Ascending aorta (tissue), 2 donors: ENCODE measurements at regions not wholly inside any gene's neighbourhood (a gene's known extent, or its start where the extent isn't known, plus 50 kb on each side); places are given as distances from the start of the nearest gene placed in this dataset.
"Not testable (repeated sequence)": the region's sequence is repeated elsewhere in the genome, so short reads cannot be mapped to it uniquely, and the experiment has no call there.

Source experiments
- DNase-seq, 2 donors: peaks; one replicate each; pipeline ENCODE4 v3.0.0-alpha.2; 2019; ENCODE audit warnings: low spot score in 2 of 2
- H3K27ac ChIP-seq, 2 donors: fragments of 200-600 bp; sonication (generic); one replicate each; pipeline ENCODE4 v1.5.1; 2016 to 2017; ENCODE audit warnings: mild to moderate bottlenecking in 1 of 2
- H3K27me3 ChIP-seq: fragments of 200-600 bp; sonication (generic); one replicate; pipeline ENCODE4 v1.5.1; 2017
- H3K36me3 ChIP-seq, 2 donors: fragments of 200-600 bp; sonication (generic); one replicate each; pipeline ENCODE4 v1.5.1; 2016
- H3K4me1 ChIP-seq, 2 donors: fragments of 200-600 bp; sonication (generic); one replicate each; pipeline ENCODE4 v1.5.1; 2016 to 2017; ENCODE audit warnings: mild to moderate bottlenecking in 1 of 2
- H3K4me3 ChIP-seq, 2 donors: fragments of 200-600 bp; sonication (generic); one replicate each; pipeline ENCODE4 v1.5.1; 2016 to 2017; ENCODE audit warnings: mild to moderate bottlenecking in 1 of 2
- H3K9me3 ChIP-seq, 2 donors: fragments of 200-600 bp; sonication (generic); one replicate each; pipeline ENCODE4 v1.5.1; 2016
- intact Hi-C: fragments of 100-400 bp; cut with DNase I; formaldehyde crosslinking; loops from one replicate; pipeline ENCODE4 v1.15.1; 2023
- TF ChIP-seq, protein P1 (sequence below), 3 experiments: fragments of 200-600 bp in 2 of 3; fragments of 450-650 bp in 1 of 3; sonication (generic) in 2 of 3; IDR thresholded peaks; one replicate each; pipeline ENCODE4 v1.5.1; 2016 to 2019; ENCODE audit warnings: antibody characterized with exemption in 3 of 3, mild to moderate bottlenecking in 1 of 3, moderate library complexity in 1 of 3

DNA sequence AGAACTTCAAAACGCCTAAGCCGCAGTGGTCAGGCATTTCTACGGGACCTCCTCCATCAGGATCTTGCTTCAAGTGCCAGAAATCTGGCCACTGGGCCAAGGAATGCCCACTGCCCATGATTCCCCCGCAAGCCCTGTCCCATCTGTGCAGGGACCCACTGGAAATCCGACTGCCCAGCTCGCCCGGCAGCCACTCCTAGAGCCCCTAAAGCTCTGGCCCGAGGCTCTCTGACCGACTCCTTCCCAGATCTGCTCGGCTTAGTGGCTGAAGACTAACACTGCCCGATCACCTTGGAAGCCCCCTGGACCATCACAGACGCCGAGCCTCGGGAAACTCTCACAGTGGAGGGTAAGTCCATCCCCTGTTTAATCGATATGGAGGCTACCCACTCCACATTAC lies 1113.0 kb upstream of the TMEM132C start:
- Histone ChIP-seq H3K27ac (no peak overlapping the region), H3K4me3 (no peak overlapping the region), H3K4me1 (no peaks in the 10 kb centered on the region), H3K9me3 (no peaks in the 10 kb centered on the region), H3K36me3 (no peaks in the 10 kb centered on the region), H3K27me3 (no peaks in the 10 kb centered on the region)
- DNase-seq = no peak
- TF ChIP-seq, protein P1, sequence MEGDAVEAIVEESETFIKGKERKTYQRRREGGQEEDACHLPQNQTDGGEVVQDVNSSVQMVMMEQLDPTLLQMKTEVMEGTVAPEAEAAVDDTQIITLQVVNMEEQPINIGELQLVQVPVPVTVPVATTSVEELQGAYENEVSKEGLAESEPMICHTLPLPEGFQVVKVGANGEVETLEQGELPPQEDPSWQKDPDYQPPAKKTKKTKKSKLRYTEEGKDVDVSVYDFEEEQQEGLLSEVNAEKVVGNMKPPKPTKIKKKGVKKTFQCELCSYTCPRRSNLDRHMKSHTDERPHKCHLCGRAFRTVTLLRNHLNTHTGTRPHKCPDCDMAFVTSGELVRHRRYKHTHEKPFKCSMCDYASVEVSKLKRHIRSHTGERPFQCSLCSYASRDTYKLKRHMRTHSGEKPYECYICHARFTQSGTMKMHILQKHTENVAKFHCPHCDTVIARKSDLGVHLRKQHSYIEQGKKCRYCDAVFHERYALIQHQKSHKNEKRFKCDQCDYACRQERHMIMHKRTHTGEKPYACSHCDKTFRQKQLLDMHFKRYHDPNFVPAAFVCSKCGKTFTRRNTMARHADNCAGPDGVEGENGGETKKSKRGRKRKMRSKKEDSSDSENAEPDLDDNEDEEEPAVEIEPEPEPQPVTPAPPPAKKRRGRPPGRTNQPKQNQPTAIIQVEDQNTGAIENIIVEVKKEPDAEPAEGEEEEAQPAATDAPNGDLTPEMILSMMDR (IDR thresholded peaks at IDR 0.05) = no peak
- intact Hi-C loops = no loop called here

DNA sequence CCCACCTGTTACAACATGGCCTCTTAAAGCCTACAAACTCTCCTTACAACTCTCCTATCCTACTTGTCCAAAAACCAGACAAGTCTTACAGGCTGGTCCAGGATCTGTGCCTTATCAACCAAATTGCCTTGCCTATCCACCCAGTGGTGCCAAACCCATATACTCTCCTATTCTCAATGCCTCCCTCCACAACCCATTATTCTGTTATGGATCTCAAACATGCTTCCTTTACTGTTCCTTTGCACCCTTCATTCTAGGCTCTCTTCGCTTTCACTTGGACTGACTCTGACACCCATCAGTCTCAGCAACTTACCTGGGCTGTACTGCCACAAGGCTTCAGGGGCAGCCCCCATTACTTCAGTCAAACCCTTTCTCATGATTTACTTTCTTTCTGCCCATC lies 1112.1 kb upstream of the TMEM132C start:
- H3K4me1 ChIP-seq, DNase-seq, intact Hi-C loops, H3K27me3 ChIP-seq, H3K27ac ChIP-seq, H3K36me3 ChIP-seq, H3K4me3 ChIP-seq, H3K9me3 ChIP-seq: not testable (repeated sequence)

DNA sequence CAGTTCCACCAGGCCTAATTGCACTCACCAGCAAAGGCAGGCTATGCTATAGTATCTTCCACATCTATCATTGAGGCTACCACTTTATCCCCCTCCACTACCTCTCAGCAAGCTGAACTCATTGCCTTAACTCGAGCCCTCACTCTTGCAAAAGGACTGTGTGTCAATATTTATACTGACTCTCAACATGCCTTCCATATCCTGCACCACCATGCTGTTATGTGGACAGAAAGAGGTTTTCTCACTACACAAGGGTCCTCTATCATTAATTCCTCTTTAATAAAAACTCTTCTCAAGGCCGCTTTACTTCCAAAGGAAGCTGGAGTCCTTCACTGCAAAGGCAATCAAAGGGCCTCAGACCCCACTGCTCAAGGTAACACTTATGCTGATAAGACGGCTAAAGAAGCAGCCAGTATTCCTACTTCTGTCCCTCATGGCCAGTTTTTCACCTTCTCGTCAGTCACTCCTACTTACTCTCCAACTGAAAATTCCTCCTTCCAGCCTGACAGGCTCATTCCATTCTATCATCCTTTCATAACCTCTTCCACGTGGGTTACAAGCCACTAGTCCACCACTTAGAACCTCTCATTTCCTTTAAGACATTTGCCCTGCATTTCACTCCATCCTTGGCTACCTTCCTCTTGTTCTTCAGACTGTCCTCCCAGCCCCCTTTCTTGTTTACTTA lies 1110.9 kb upstream of the TMEM132C start:
- H3K36me3 ChIP-seq, DNase-seq, H3K4me3 ChIP-seq, intact Hi-C loops, H3K27me3 ChIP-seq, H3K4me1 ChIP-seq, H3K9me3 ChIP-seq, H3K27ac ChIP-seq: not testable (repeated sequence)

DNA sequence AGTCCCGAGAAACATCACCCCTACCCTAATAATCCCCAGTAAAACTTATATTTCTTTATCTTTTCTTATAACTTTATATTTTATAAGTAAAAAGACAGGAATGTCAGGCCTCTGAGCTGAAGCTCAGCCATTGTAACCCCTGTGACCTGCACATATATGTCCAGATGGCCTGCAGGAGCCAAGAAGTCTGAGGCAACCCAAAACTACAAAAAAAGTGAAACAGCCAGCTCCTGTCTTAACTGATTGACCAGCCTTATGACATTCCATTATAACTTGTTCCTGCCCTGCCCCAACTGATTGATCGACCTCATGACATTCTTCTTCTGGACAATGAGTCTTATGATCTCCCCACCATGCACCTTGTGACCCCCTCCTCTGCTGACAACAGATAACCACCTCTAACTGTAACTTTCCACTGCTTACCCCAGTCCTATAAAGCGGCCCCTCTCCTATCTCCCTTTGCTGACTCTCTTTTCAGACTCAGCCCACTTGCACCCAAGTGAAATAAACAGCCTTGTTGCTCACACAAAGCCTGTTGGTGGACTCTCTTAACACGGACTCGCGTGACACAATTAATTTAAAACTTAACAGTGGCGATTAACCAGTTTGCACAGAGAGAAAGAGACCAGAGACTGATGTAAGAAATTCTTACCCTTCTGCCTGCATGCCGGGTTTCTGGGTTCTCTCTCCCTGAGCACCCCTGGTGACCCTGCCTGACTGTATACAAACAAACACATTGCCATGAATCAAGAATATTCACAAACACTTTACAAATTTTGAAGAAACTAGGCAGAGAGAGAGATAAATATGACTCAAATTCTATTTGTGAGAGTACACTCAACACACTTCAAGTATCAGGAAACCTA lies 1109.2 kb upstream of the TMEM132C start:
- H3K4me3 ChIP-seq, DNase-seq, H3K27ac ChIP-seq, intact Hi-C loops, H3K36me3 ChIP-seq, H3K4me1 ChIP-seq, H3K27me3 ChIP-seq, H3K9me3 ChIP-seq: not testable (repeated sequence)

DNA sequence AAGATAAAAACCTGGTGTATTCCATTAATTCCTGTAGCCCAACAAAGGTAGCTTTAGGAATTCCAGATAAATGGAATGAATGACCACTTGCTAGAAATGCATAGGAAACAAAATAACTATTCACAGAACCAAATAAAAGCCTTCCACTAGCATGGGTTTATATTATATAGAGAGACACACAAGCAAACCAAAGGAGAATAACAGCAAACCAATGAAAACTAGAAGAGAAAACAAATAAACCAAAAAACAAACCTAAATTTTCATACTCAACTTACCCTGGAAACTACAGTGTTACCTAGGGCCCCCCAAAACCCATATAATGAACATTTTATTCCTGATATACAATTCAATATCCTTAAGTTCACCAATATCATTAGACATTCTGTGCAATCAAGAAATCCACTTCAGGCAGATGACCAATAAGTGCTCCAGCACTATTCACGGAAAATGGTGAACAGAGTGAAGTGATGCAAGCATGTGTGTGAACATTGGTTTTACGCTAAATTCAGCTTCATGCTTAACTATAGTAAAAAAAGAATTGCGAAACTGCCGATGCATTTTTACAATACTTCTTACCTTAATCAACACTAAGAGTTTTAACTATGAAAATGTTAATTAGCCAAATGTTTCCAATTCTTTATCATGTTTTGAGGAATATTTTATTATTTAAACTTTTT lies 1108.4 kb upstream of the TMEM132C start:
- DNase-seq = no peak
- TF ChIP-seq, protein P1 (IDR thresholded peaks at IDR 0.05) = no peak
- no peaks in the 10 kb centered on the region for H3K36me3 ChIP-seq
- H3K4me3 ChIP-seq = no peak overlapping the region
- no peaks in the 10 kb centered on the region for H3K27me3 ChIP-seq
- H3K27ac ChIP-seq = no peak overlapping the region
- no peaks in the 10 kb centered on the region for H3K9me3 ChIP-seq
- intact Hi-C loops = no loop called here
- no peaks in the 10 kb centered on the region for H3K4me1 ChIP-seq

DNA sequence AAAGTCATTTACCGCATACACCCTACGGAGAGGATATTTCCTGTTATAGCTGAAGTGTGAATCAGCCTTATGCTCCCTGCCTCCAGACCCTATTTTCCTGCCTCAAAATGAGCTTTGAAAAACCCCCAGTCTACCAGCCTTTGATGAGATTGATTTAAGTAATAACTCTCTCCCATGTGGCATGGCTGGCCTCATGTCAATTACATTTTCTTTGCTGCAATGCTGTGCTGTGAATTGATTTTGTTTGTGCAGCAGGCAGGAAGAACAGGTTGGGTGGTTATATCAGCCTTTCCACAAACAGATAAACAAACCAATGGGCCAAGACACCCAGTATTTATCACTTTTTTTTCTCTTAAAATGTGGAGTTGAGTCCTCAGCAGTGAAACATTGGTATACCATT lies 1105.5 kb upstream of the TMEM132C start:
- H3K9me3 ChIP-seq = no peaks in the 10 kb centered on the region
- H3K4me3 ChIP-seq = no peak overlapping the region
- H3K27me3 ChIP-seq = no peaks in the 10 kb centered on the region
- intact Hi-C loops = no loop called here
- TF ChIP-seq, protein P1 (IDR thresholded peaks at IDR 0.05) = no peak
- no peak for DNase-seq
- H3K27ac ChIP-seq = no peak overlapping the region
- no peaks in the 10 kb centered on the region for H3K36me3 ChIP-seq
- H3K4me1 ChIP-seq = no peaks in the 10 kb centered on the region

DNA sequence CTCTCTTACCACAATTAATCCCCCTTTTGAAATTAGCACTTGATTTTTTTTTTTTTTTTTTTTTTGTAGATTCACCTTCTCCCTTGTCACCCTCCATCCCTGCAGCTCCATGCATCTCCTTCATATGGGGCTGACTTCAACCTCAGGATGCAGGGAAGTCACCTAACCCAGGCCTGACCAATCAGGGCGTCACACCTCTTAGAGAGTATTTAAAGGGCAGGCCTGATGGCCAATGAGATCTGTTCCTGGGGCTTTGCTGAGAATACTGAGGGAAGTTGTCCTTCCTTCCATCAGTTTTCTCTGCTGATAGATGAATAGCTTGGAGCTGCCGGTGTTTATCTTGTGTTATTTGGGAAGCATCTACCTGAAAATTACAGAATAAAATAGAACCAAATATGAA lies 1104.7 kb upstream of the TMEM132C start:
- TF ChIP-seq, protein P1 (IDR thresholded peaks at IDR 0.05) = no peak
- no peak for DNase-seq
- intact Hi-C loops = no loop called here

More for the DNA sequence above, 1104.7 kb upstream of the TMEM132C start:
- Histone ChIP-seq H3K9me3 (no peaks in the 10 kb centered on the region), H3K27me3 (no peaks in the 10 kb centered on the region), H3K4me3 (no peak overlapping the region), H3K27ac (no peak overlapping the region), H3K36me3 (no peaks in the 10 kb centered on the region), H3K4me1 (no peaks in the 10 kb centered on the region)
